A673 (cell line): ENCODE measurements at regions not wholly inside any gene's neighbourhood (a gene's known extent, or its start where the extent isn't known, plus 50 kb on each side); places are given as distances from the start of the nearest gene placed in this dataset.

Source experiments
- CTCF ChIP-seq: fragments of 300-800, 200-600 bp; sonication (generic); conservative IDR thresholded peaks from 2 replicates; pipeline ENCODE4 v1.5.1; 2017; ENCODE audit warnings: low read depth, mild to moderate bottlenecking, antibody characterized with exemption, low read length, moderate library complexity, mixed read lengths
- EZH2 ChIP-seq: fragments of 200-600 bp; sonication (generic); IDR thresholded peaks from 2 replicates; pipeline ENCODE4 v1.6.1; 2017; ENCODE audit warnings: borderline replicate concordance, low read depth, mild to moderate bottlenecking, mixed read lengths, antibody characterized with exemption, low read length; ENCODE audit not compliant: poor library complexity, severe bottlenecking

- TF ChIP-seq CTCF (no peak), EZH2 (no peak)
Measured at GRCh38 chr10:3853016-3853415, 68.0 kb upstream of the KLF6 start.
